ENCODE measurements at regions not wholly inside any gene's neighbourhood (a gene's known extent, or its start where the extent isn't known, plus 50 kb on each side); places are given as distances from the start of the nearest gene placed in this dataset.
"Not testable (repeated sequence)": the region's sequence is repeated elsewhere in the genome, so short reads cannot be mapped to it uniquely, and the experiment has no call there.

GRCh38 chr6:135688476-135688875 lies 163.0 kb upstream of the PDE7B start:
- POLR2A ChIA-PET: not testable (repeated sequence)

GRCh38 chr6:135692426-135692825 lies 159.1 kb upstream of the PDE7B start:
- ChIA-PET CTCF (no interaction called here), POLR2A (no interaction called here)

More at GRCh38 chr6:135688476-135688875, 163.0 kb upstream of the PDE7B start:
- CTCF ChIA-PET: not testable (repeated sequence)

- ChIA-PET CTCF (no interaction called here), POLR2A (no interaction called here)
Observed at GRCh38 chr6:135693811-135694370, 157.6 kb upstream of the PDE7B start.

- ChIA-PET POLR2A (no interaction called here), CTCF (no interaction called here)
Observed at GRCh38 chr6:135699705-135700104, 151.8 kb upstream of the PDE7B start.

- POLR2A ChIA-PET: no interaction called here
- CTCF ChIA-PET: interaction anchor here (1.0 kb wide), 1 partner anchor 12 kb away, joined by 3 read pairs; no protein-coding TSS in a partner anchor
Observed at GRCh38 chr6:135701426-135701825, 150.1 kb upstream of the PDE7B start.

GRCh38 chr6:135703007-135703406 lies 148.5 kb upstream of the PDE7B start:
- ChIA-PET POLR2A (no interaction called here), CTCF (no interaction called here)

- POLR2A ChIA-PET: no interaction called here
- CTCF ChIA-PET: interaction anchor here (0.7 kb wide), 1 partner anchor 80 kb away, joined by 3 read pairs; no protein-coding TSS in a partner anchor
Observed at GRCh38 chr6:135703621-135704020, 147.9 kb upstream of the PDE7B start.

GRCh38 chr6:135707426-135707825 lies 144.1 kb upstream of the PDE7B start:
- POLR2A ChIA-PET: no interaction called here
- CTCF ChIA-PET: no interaction called here

GRCh38 chr6:135710042-135710441 lies 141.5 kb upstream of the PDE7B start:
- ChIA-PET POLR2A (no interaction called here), CTCF (no interaction called here)

GRCh38 chr6:135722190-135722589 lies 129.3 kb upstream of the PDE7B start:
- CTCF ChIA-PET: interaction anchor here (0.6 kb wide), 1 partner anchor 767 kb away, joined by 4 read pairs; no protein-coding TSS in a partner anchor
- POLR2A ChIA-PET: no interaction called here

GRCh38 chr6:135722679-135723078 lies 128.8 kb upstream of the PDE7B start:
- ChIA-PET CTCF (no interaction called here), POLR2A (no interaction called here)

- CTCF ChIA-PET: no interaction called here
- POLR2A ChIA-PET: no interaction called here
Observed at GRCh38 chr6:135728589-135728988, 122.9 kb upstream of the PDE7B start.

GRCh38 chr6:135731116-135731515 lies 120.4 kb upstream of the PDE7B start:
- POLR2A ChIA-PET: no interaction called here
- CTCF ChIA-PET: no interaction called here

- CTCF ChIA-PET, POLR2A ChIA-PET: not testable (repeated sequence)
Observed at GRCh38 chr6:135736351-135736750, 115.2 kb upstream of the PDE7B start.

- POLR2A ChIA-PET: no interaction called here
- CTCF ChIA-PET: no interaction called here
Observed at GRCh38 chr6:135738636-135739035, 112.9 kb upstream of the PDE7B start.

- POLR2A ChIA-PET: no interaction called here
- CTCF ChIA-PET: no interaction called here
Observed at GRCh38 chr6:135739288-135739687, 112.2 kb upstream of the PDE7B start.

- ChIA-PET CTCF (no interaction called here), POLR2A (no interaction called here)
Observed at GRCh38 chr6:135740580-135740979, 110.9 kb upstream of the PDE7B start.

- ChIA-PET CTCF (no interaction called here), POLR2A (no interaction called here)
Observed at GRCh38 chr6:135743476-135743875, 108.0 kb upstream of the PDE7B start.

- CTCF ChIA-PET: no interaction called here
Observed at GRCh38 chr6:135748189-135748588, 103.3 kb upstream of the PDE7B start.

GRCh38 chr6:135750081-135750480 lies 101.4 kb upstream of the PDE7B start:
- ChIA-PET CTCF (no interaction called here), POLR2A (no interaction called here)

More at GRCh38 chr6:135748189-135748588, 103.3 kb upstream of the PDE7B start:
- POLR2A ChIA-PET: no interaction called here

GRCh38 chr6:135753196-135753595 lies 98.3 kb upstream of the PDE7B start:
- CTCF ChIA-PET: no interaction called here

GRCh38 chr6:135759831-135760230 lies 91.7 kb upstream of the PDE7B start:
- POLR2A ChIA-PET: no interaction called here
- CTCF ChIA-PET: no interaction called here

More at GRCh38 chr6:135753196-135753595, 98.3 kb upstream of the PDE7B start:
- POLR2A ChIA-PET: no interaction called here

GRCh38 chr6:135774006-135774405 lies 77.5 kb upstream of the PDE7B start:
- ChIA-PET CTCF (no interaction called here), POLR2A (no interaction called here)

Measured in activated CD8-positive, alpha-beta memory T cell treated with anti-CD3 and anti-CD28 coated beads for 36 hours (primary cell).